OCI-LY1 (cell line): ENCODE measurements at regions not wholly inside any gene's neighbourhood (a gene's known extent, or its start where the extent isn't known, plus 50 kb on each side); places are given as distances from the start of the nearest gene placed in this dataset.

Experiments used
- H2AFZ ChIP-seq: fragments of 200-600 bp; sonication (generic), shearing (Covaris generic); 2 replicates; pipeline ENCODE4 v1.6.0; 2014; ENCODE audit warnings: antibody characterized with exemption, mild to moderate bottlenecking, low read length
- H3F3A ChIP-seq: fragments of 200-600 bp; sonication (generic), shearing (Covaris generic); 2 replicates; pipeline ENCODE4 v1.6.0; 2014; ENCODE audit warnings: mild to moderate bottlenecking, antibody characterized with exemption, low read length, moderate library complexity; ENCODE audit not compliant: insufficient read depth
- H3K27ac ChIP-seq: fragments of 200-600 bp; sonication (generic); 2 replicates; pipeline ENCODE4 v1.5.1; 2014; ENCODE audit warnings: low read length, mixed run types, mild to moderate bottlenecking, low read depth; ENCODE audit not compliant: poor library complexity, severe bottlenecking
- H3K27me3 ChIP-seq: fragments of 200-600 bp; sonication (generic); 2 replicates; pipeline ENCODE4 v1.6.0; 2014; ENCODE audit warnings: antibody characterized with exemption, mild to moderate bottlenecking, low read length, moderate library complexity; ENCODE audit not compliant: insufficient read depth
- H3K36me3 ChIP-seq: fragments of 200-600 bp; sonication (generic); 2 replicates; pipeline ENCODE4 v1.6.1; 2014; ENCODE audit warnings: mild to moderate bottlenecking, antibody characterized with exemption, low read length, moderate library complexity, mixed read lengths; ENCODE audit not compliant: insufficient read depth
- H3K4me1 ChIP-seq: fragments of 200-600 bp; sonication (generic); 2 replicates; pipeline ENCODE4 v1.5.1; 2014; ENCODE audit warnings: mild to moderate bottlenecking, low read length, moderate library complexity; ENCODE audit not compliant: insufficient read depth, severe bottlenecking
- H3K4me2 ChIP-seq: fragments of 200-600 bp; sonication (generic), shearing (Covaris generic); 2 replicates; pipeline ENCODE4 v1.6.1; 2014; ENCODE audit warnings: low read length
- H3K4me3 ChIP-seq: fragments of 200-600 bp; sonication (generic); 2 replicates; pipeline ENCODE4 v1.5.1; 2014; ENCODE audit warnings: low read length, low read depth, mild to moderate bottlenecking, mixed read lengths; ENCODE audit not compliant: poor library complexity, severe bottlenecking
- H3K79me2 ChIP-seq: fragments of 200-600 bp; shearing (Covaris generic); 2 replicates; pipeline ENCODE4 v1.6.1; 2016; ENCODE audit warnings: mixed run types, low read length, mixed read lengths; ENCODE audit not compliant: insufficient read depth
- H3K9ac ChIP-seq: fragments of 200-600 bp; sonication (generic), shearing (Covaris generic); 2 replicates; pipeline ENCODE4 v1.6.1; 2014; ENCODE audit warnings: mild to moderate bottlenecking, low read length, mixed read lengths
- H3K9me2 ChIP-seq: fragments of 200-600 bp; sonication (generic), shearing (Covaris generic); 2 replicates; pipeline ENCODE4 v1.6.1; 2014; ENCODE audit warnings: low read depth, mild to moderate bottlenecking, low read length, mixed read lengths
- H3K9me3 ChIP-seq: fragments of 200-600 bp; shearing (Covaris generic); 2 replicates; pipeline ENCODE4 v1.6.1; 2014; ENCODE audit warnings: low read length, mixed read lengths
- H4K20me1 ChIP-seq: fragments of 200-600 bp; sonication (generic), shearing (Covaris generic); 2 replicates; pipeline ENCODE4 v1.6.0; 2016; ENCODE audit warnings: mild to moderate bottlenecking, low read length; ENCODE audit not compliant: insufficient read depth
- CTCF ChIP-seq: fragments of 200-600 bp; sonication (generic), shearing (Covaris generic); IDR thresholded peaks from 2 replicates; pipeline ENCODE4 v1.5.1; 2017; ENCODE audit warnings: mild to moderate bottlenecking, antibody characterized with exemption, low read length, moderate library complexity, mixed read lengths
- EZH2 ChIP-seq: fragments of 200-600 bp; sonication (generic), shearing (Covaris generic); IDR thresholded peaks from 2 replicates; pipeline ENCODE4 v1.8.0; 2017; ENCODE audit warnings: borderline replicate concordance, mixed run types, mild to moderate bottlenecking, antibody characterized with exemption, low read length, moderate library complexity, mixed read lengths

DNA sequence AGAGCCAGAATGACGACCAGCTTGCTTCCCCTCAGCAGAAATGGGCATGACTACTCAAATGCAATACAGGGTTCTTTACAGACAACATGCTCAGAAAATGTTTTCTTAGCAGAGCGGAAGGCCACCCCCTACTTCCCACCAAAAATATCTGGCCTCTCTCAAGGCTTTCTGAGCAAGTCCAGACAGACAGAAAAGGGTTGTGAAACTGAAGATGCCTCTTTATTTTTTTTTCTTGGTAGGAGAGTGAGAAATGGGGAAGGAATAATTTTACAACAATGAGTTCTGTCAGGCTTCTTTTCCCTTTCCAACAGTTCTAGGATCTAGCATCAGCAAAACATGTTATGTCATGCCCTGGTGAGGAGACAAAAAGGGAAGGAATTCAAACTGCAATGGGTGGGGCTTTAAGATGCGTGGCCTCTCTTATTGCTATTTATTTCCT, 172.0 kb upstream of the CAMK1G start:
- no peaks in the 10 kb centered on the region for H3K9me3 ChIP-seq
- no peaks in the 10 kb centered on the region for H4K20me1 ChIP-seq
- no peak overlapping the region for H3K4me2 ChIP-seq
- no peak overlapping the region for H3K9ac ChIP-seq
- TF ChIP-seq CTCF = no peak
- TF ChIP-seq EZH2 = no peak
- no peaks in the 10 kb centered on the region for H3K27me3 ChIP-seq
- H3K4me1 ChIP-seq = no peaks in the 10 kb centered on the region
- H3F3A ChIP-seq = no peaks in the 10 kb centered on the region
- no peaks in the 10 kb centered on the region for H3K36me3 ChIP-seq
- H3K9me2 ChIP-seq = no peaks in the 10 kb centered on the region
- no peak overlapping the region for H3K27ac ChIP-seq
- H3K4me3 ChIP-seq = no peak overlapping the region
- H3K79me2 ChIP-seq = no peaks in the 10 kb centered on the region
- no peak overlapping the region for H2AFZ ChIP-seq

- no peak overlapping the region for H3K27ac ChIP-seq
- no peak overlapping the region for H3K4me2 ChIP-seq
- no peak overlapping the region for H2AFZ ChIP-seq
- H3F3A ChIP-seq = no peaks in the 10 kb centered on the region
- no peaks in the 10 kb centered on the region for H3K9me3 ChIP-seq
- no peaks in the 10 kb centered on the region for H3K79me2 ChIP-seq
- no peaks in the 10 kb centered on the region for H3K36me3 ChIP-seq
- H3K9me2 ChIP-seq = no peaks in the 10 kb centered on the region
- no peak overlapping the region for H3K4me3 ChIP-seq
- no peaks in the 10 kb centered on the region for H3K27me3 ChIP-seq
- no peak overlapping the region for H3K9ac ChIP-seq
- TF ChIP-seq CTCF = no peak
- no peak for TF ChIP-seq EZH2
- H4K20me1 ChIP-seq = no peaks in the 10 kb centered on the region
- H3K4me1 ChIP-seq = no peaks in the 10 kb centered on the region
Observed at GRCh38 chr1:209412036-209412435, 171.5 kb upstream of the CAMK1G start.

- Histone ChIP-seq H3K4me1 (no peaks in the 10 kb centered on the region), H3K4me2 (no peak overlapping the region), H3K9me2 (no peaks in the 10 kb centered on the region), H3K36me3 (no peaks in the 10 kb centered on the region), H3K9ac (no peak overlapping the region), H3F3A (no peaks in the 10 kb centered on the region), H2AFZ (no peak overlapping the region), H4K20me1 (no peaks in the 10 kb centered on the region), H3K79me2 (no peaks in the 10 kb centered on the region), H3K9me3 (no peaks in the 10 kb centered on the region), H3K27ac (no peak overlapping the region), H3K4me3 (no peak overlapping the region), H3K27me3 (no peaks in the 10 kb centered on the region)
- TF ChIP-seq CTCF (no peak), EZH2 (no peak)
Observed at GRCh38 chr1:209412566-209412965, 170.9 kb upstream of the CAMK1G start.
